BLaER1 (cell line): ENCODE measurements at regions not wholly inside any gene's neighbourhood (a gene's known extent, or its start where the extent isn't known, plus 50 kb on each side); places are given as distances from the start of the nearest gene placed in this dataset.

Experiments used
- H3K27ac ChIP-seq: shearing (Covaris generic); formaldehyde crosslinking; 2 replicates; pipeline ENCODE4 v1.8.1; 2022
- H3K27me3 ChIP-seq: shearing (Covaris generic); formaldehyde crosslinking; 2 replicates; pipeline ENCODE4 v1.8.1; 2022
- H3K36me3 ChIP-seq: shearing (Covaris generic); formaldehyde crosslinking; 2 replicates; pipeline ENCODE4 v1.8.1; 2022
- H3K4me1 ChIP-seq: shearing (Covaris generic); formaldehyde crosslinking; 2 replicates; pipeline ENCODE4 v1.8.1; 2022
- H3K4me2 ChIP-seq: shearing (Covaris generic); formaldehyde crosslinking; 2 replicates; pipeline ENCODE4 v1.8.1; 2022
- H3K4me3 ChIP-seq: shearing (Covaris generic); formaldehyde crosslinking; 2 replicates; pipeline ENCODE4 v1.8.1; 2022
- H3K9ac ChIP-seq: shearing (Covaris generic); formaldehyde crosslinking; 2 replicates; pipeline ENCODE4 v1.8.1; 2022
- H3K9me3 ChIP-seq: shearing (Covaris generic); formaldehyde crosslinking; 2 replicates; pipeline ENCODE4 v1.8.1; 2022
- H4K20me1 ChIP-seq: shearing (Covaris generic); formaldehyde crosslinking; 2 replicates; pipeline ENCODE4 v1.8.1; 2022
- Cebpa-rat ChIP-seq: shearing (Covaris generic); IDR thresholded peaks from 2 replicates; pipeline ENCODE4 v1.8.1; 2022

DNA sequence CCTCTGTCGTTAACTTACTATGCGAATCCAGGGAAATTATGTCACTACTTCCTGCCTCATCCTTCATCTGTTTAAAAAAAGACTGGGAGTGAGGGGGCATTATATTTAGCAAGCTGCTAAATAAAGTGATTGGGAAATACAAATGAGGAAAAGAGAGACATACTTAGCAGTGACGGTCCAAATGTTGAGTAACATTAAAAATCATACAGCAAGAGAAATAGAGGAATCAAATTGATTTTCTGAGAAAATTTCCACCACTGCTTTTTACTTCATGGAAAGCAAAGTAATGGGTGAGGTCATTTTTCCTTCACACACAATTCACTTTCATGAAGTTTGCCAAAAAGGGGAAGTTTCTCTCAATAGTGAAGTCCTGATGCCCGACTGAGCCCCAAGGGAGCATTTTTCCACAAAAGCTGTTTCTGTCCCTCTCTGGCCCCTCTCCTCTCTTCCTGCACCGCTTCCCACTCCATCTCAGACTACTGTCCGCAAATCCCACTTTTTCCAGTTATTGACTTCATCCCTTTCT, 61.9 kb upstream of the ADO start:
- H3K9ac ChIP-seq, result no peak overlapping the region
- H3K4me3 ChIP-seq, result no peak overlapping the region
- no peak overlapping the region for H3K27ac ChIP-seq
- peaks cover 21% of the 10 kb centered on the region for H3K4me1 ChIP-seq
- no peak for TF ChIP-seq Cebpa-rat
- no peaks in the 10 kb centered on the region for H4K20me1 ChIP-seq
- no peaks in the 10 kb centered on the region for H3K27me3 ChIP-seq
- no peaks in the 10 kb centered on the region for H3K9me3 ChIP-seq
- H3K36me3 ChIP-seq, result no peaks in the 10 kb centered on the region
- H3K4me2 ChIP-seq, result peak overlapping the region; percentile 51

DNA sequence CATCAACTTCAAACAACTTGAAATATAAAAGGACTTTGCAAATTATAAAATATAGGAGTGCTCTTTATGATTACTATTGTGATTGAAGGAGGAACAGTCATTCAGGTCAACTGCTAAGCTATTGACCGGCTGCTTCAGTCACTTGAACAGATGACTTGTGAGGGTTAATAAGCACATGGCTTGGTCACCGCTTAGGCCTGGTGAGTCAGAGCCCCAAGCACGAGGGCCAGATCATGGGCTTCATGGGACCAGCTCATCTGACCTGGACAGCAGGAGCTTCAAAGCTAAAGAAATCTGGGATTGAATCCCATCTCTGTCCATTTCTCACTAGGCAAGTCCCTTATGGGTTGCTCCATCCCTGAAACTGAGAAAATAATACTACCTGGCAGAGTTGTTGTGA, 60.4 kb upstream of the ADO start:
- TF ChIP-seq Cebpa-rat, result no peak
- no peaks in the 10 kb centered on the region for H3K27me3 ChIP-seq
- H3K4me1 ChIP-seq, result peaks cover 21% of the 10 kb centered on the region
- no peak overlapping the region for H3K4me2 ChIP-seq
- no peaks in the 10 kb centered on the region for H4K20me1 ChIP-seq
- H3K4me3 ChIP-seq, result no peak overlapping the region
- no peaks in the 10 kb centered on the region for H3K36me3 ChIP-seq
- H3K27ac ChIP-seq, result no peak overlapping the region
- H3K9ac ChIP-seq, result no peak overlapping the region
- no peaks in the 10 kb centered on the region for H3K9me3 ChIP-seq

DNA sequence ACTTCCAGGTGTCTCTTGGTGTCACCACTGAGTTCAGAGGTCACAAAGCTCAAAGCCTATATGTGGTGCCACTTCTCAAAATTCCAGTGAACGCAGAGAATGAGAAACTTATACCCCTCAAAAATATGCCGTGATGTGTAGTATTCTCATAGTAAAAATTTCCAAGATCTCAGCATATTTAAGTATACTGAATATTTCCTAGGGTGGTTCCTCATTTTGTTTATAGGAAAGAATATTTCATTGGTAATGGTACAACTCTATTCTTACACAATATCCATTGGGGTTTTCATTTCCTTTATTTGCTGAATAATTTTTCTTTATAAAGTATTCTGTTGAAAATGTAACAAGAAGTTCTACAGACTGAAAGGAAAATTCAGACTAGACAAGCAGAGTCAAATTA, 58.9 kb upstream of the ADO start:
- no peak for TF ChIP-seq Cebpa-rat
- Histone ChIP-seq H3K27me3 (no peaks in the 10 kb centered on the region), H3K36me3 (no peaks in the 10 kb centered on the region), H3K4me2 (no peak overlapping the region), H3K9ac (no peak overlapping the region), H3K27ac (no peak overlapping the region), H3K4me1 (peaks cover 21% of the 10 kb centered on the region), H3K4me3 (no peak overlapping the region), H4K20me1 (no peaks in the 10 kb centered on the region), H3K9me3 (no peaks in the 10 kb centered on the region)

DNA sequence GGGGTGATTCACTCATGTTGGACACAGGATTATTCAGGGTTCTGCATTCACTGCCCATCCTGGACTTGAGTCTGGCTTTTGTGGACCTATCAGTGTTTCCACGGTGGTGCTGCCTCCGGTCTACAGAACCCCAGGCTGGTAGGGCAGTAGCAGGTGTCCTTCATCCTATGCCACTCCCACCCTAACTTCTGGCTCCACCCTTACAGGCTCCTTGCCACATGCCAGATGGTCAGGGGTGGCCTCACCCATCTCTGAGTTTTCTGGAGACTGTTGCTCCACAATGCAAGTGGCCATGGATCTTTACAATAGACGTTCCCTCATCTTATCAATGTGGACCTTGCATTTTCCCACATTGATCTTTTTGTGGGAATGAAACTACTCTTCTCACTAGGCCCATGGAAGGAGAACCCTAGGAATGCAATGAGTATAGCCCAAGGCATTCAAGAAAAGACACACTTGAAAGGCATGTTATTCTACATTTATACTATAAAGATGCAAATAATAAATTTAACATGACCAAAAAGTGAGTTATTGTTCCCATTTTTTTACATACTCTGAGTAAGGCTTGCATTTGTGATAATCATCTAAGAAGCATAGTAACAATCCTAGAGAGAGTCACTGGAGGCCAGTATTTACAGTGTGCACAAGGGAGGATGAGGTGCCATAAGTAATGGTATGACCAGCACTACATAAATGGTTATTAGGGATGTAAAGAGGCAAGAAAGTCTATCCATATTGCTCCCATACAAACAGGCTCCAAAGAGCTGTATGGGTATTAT, 57.4 kb upstream of the ADO start:
- TF ChIP-seq Cebpa-rat, result no peak
- Histone ChIP-seq H3K9me3 (no peaks in the 10 kb centered on the region), H3K9ac (no peak overlapping the region), H3K4me2 (no peak overlapping the region), H3K4me3 (no peak overlapping the region), H3K27me3 (no peaks in the 10 kb centered on the region), H4K20me1 (no peaks in the 10 kb centered on the region), H3K4me1 (peaks cover 19% of the 10 kb centered on the region), H3K27ac (no peak overlapping the region), H3K36me3 (no peaks in the 10 kb centered on the region)

DNA sequence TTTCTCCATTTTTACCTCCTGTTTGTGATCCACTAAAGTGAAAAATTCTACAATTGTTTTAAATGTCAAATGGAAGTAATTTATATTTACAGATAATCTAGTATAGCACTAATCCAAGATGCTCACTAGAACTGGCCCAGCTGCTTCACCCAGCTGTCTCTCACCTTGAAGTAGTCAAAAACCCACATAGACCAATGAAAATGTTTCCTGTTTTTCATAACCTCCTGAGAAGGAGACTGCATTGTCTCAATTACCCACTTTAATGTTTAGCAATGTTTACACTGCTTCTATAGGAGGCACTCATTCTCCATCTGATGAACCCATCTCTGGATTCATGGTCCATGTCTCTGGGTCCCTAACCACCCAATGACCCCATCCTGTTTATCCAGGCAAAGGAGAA, 56.1 kb upstream of the ADO start:
- Histone ChIP-seq H3K4me2 (no peak overlapping the region), H3K4me3 (no peak overlapping the region), H3K9ac (no peak overlapping the region), H4K20me1 (no peaks in the 10 kb centered on the region), H3K9me3 (no peaks in the 10 kb centered on the region), H3K36me3 (no peaks in the 10 kb centered on the region), H3K27ac (no peak overlapping the region), H3K27me3 (no peaks in the 10 kb centered on the region), H3K4me1 (peaks cover 6% of the 10 kb centered on the region)
- no peak for TF ChIP-seq Cebpa-rat

DNA sequence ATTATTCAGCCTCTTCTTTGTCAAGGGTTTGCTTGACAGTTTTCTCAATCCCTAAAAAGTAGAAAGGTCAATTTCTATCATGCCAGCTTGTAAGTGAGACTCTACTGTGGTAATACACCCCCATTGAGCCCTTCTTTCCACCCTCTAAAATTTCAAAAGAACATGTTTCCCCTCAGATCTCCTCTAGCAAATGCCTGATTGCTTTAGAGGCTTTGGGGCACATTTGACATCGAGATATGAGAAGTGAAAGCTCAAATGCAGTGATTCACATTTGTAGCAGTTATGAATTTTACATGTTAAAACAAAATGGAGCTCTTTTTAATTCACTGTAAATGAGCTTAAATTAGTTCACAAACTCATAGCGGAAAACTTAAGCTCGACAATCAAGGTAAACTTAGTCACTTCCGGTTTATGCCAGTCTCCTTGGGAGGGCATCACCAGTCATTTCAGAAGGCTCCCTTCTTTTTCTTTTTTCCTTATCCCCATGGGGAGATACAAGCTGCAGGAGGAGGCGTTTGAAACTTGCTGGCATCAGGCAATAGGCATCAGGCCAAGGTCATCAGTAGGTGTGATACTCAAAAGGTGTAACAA, 55.3 kb upstream of the ADO start:
- Histone ChIP-seq H3K4me2 (no peak overlapping the region), H4K20me1 (no peaks in the 10 kb centered on the region), H3K4me3 (no peak overlapping the region), H3K9me3 (no peaks in the 10 kb centered on the region), H3K4me1 (peaks cover 6% of the 10 kb centered on the region), H3K27ac (no peak overlapping the region), H3K27me3 (no peaks in the 10 kb centered on the region), H3K9ac (no peak overlapping the region), H3K36me3 (no peaks in the 10 kb centered on the region)
- no peak for TF ChIP-seq Cebpa-rat
